ENCODE measurements at regions not wholly inside any gene's neighbourhood (a gene's known extent, or its start where the extent isn't known, plus 50 kb on each side); places are given as distances from the start of the nearest gene placed in this dataset.
"Not testable (repeated sequence)": the region's sequence is repeated elsewhere in the genome, so short reads cannot be mapped to it uniquely, and the experiment has no call there.

DNA sequence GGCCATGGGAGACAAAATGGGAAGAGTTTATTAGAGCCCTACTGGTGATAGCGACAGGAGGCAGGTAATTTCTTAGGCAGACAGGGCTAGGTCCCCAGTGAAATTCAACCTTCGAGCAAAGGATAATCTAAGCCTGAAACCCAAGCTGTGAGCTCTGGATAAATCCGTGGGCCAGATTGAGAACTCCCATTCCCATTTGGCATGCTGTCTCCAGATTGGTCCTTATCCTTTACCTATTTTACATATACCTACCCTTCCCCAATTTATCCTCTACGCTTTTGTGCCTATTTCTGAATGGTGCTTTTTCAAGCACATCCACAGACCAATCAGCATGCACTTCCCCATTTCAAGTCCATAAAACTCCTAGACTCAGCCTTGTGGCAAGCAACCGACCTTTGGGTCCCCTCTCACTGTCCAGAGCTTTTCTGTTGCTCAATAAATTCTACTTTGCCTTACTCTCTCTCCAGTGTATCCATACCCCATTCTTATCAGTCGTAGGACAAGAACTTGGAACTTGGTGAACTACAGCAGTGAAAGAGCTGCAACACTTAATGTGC is 268.0 kb downstream of the MYCN start:
- DNase-seq = no peak

DNA sequence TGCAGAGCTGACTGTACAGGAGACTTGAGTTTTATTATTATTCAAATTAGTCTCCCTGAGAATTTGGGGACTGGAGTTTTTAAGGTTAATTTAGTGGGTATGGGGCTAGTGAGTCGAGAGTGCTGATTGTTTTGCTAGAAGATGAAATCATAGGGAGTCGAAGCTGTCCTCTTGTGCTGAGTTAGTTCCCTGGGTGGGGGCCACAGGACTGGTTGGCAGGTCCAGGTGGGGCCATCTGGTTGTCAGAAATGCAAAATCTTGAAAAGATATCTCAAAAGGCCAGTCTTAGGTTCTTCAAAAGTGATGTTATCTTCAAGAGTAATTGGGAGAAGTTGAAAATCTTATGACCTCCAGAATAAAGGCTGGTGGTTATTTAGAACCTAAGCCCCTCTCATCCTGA is 267.3 kb downstream of the MYCN start:
- DNase-seq = no peak

DNA sequence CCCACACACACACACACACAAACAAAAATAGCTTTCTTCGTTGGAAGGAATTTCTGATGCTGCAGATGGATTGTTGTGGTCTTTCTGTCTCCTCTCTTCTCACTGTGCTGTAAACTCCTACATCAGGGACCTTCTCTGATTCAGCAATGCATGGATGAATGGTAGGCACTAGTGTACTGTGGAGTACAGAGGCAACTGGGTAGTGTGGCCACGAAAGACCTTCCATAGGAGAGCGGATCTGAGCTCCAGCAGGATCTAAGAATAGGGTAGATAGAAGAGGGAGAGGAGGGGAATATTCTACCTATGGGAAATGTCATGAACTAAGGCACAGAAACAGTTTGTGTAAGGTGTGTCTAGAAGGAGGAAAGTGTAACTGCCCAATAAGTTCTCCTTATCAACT is 266.8 kb downstream of the MYCN start:
- no peak for DNase-seq

DNA sequence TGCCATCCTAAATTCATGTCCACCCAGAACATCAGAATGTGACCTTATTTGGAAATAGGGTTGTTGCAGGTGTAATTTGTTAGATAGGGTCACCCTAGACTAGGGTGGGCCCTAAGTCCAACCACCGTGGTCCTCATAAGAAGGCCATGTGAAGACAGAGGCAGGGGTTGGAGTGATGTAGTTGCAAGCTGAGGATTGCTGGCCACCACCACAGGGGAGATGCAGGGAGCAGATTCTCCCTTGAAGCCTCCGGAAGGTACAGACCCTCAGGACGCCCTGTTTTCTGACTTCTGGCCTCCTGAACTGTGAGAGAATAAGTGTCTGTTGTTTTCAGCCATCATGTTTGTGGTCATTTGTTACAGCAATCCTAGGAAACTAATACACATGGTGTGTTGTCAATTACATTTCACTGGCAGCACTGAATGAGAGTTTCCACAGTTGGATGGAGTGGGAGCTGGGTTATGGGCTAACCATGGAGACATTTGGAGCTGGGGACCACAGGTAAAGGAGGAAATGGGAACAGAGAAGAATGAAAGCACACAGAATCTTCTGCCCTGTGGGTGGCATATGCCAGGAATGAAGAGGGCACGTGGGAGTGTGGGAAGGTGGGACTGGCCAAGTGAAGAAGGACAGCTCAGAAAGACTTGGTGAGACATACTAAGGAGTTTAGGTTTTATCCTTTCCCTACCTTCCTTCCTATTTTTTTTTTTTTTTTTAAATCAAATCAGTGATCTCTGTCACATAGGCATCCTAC is 266.0 kb downstream of the MYCN start:
- DNase-seq = no peak

DNA sequence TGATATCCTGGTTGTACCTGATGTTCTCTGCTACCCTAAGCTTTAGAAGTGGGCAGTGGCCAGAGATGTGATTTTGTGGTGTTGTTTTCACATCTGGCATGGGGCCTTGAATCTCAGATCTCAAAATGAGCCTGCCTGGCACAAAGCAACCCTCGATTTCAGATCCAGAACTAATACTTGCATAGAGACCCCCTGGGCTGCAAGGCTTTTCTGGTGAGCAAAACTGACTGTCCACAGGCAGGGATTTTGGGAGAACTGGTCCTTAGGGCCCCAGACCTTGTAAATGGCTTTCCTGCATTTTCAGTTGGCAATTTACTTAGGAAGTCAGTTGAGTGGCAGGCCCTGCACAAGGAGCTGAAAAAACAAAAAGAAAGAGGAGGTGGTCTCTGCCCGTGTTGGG is 265.3 kb downstream of the MYCN start:
- DNase-seq = no peak

DNA sequence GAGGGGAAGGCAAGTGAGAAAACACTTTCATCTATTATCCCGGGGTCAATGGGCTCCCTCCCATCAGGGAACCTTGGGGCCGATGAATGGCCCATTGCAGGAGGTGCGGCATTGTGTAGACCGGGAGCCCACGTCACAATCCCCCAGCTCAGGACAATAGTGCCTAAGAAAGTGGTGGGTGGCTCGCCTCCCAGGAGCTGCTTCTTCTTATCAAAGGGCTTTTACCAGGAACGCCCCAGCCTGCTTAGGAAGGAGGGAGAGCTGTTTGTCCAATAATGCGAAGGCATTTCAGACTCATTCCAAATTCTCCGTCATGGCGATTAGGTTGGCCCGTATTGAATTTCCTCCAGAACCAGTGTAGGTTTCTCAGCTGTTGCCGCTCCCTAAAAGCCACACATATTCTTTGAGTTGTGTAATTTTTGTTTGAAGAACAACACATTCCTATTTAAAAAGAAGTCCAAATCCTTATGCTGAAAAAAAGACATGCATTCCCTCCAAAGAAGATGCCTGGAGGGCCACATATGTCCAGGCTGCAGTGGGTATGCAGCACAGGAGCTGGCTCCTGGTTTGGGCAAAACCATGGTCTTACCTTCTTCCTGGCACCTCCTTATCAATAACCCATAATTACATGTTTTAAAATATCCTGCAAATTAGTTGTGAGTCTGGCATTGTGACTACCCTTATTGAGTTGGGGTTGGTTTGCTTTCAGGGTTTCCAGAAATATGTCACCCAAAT is 264.7 kb downstream of the MYCN start:
- DNase-seq = no peak

DNA sequence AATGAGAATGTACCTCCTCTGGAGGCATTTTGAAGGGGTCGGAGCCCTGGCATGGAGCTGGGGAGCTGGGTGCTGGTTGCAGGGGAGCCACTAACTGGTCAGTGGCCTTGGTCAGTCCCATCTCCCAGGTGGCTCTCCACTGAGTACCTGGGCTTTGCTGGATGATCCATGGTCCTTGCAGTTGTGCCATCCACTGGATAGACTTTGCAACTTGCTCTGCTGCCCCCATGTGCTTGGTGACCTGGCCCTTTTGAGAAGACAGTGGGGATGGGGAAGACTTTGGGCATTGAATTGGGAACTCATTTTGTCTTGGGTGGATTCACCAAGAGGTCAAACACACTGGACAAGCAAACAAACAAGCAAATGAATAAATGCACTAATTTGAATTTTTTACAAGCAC is 263.9 kb downstream of the MYCN start:
- no peak for DNase-seq

DNA sequence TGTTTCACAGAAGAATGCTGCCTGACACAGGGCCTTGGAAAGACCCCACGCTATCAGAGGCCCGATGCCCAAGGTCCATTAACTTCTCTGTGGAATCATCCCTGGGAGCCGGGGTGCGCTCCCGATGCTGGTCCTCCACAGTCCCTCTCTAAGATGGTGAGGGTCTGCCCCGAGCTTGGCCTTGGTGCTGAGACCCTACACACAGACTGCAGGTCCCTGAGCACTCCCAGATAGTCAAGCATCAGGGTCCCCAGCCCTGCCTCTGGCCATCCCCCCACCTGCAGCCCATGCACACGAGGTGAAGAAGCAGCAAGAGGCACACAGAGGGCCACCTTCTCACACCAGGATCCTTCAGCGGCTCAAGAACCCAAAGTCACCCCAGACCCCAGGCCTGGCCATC is 263.3 kb downstream of the MYCN start:
- DNase-seq = no peak

DNA sequence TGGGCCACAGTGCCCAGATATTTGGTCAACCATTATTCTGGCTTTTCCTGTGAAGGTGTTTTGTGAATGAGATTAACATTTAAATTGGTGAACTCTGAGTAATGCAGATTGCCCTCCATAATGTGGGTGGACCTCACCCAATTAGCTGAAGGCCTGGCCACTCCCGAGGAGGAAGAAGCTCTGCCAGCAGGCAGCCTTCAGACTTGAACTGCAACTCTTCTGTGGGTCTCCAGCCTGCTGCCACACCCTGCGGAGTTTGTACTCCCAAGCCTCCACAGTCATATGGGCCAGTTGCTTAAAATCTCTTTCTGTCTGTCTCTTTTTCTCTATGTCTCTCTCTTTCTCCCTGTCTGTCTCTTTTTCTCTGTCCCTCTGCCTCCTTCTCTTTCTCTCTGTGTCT is 262.7 kb downstream of the MYCN start:
- no peak for DNase-seq

DNA sequence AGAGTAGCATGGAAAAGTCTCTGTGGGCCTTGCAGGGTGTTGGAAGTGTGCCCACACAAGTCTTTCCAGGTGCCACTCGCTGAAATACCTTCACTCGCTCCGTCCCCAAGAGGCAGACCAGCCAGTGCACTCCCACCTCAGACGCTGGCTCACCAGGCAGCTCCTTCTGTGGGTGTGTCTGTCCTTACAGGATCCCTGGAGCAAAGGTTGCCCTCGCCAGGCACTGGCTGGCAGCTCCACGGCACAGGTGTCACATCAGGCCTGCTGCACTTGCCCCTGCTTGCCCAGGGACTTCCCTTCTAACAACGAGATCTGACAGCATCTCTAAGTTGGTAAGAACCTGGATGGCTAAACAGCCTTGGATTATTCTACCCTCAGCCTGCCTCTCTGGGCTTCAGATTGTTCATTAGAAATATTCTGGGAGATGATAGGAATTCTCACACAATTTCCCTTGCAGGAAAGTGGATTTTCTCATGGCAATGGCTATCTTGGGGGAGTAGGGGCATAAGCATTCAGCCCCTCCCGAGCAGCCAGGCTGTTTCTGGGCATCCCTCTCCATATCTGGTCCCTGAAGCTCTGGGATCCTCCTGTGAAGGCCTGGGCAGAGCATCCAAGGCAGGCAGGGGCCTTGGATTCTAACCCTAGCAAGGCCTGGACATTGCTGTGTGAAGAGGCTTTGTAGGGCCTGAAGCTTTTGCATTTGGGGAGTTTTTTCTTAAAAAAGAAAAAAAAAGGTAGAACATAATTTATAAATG is 262.1 kb downstream of the MYCN start:
- no peak for DNase-seq

DNA sequence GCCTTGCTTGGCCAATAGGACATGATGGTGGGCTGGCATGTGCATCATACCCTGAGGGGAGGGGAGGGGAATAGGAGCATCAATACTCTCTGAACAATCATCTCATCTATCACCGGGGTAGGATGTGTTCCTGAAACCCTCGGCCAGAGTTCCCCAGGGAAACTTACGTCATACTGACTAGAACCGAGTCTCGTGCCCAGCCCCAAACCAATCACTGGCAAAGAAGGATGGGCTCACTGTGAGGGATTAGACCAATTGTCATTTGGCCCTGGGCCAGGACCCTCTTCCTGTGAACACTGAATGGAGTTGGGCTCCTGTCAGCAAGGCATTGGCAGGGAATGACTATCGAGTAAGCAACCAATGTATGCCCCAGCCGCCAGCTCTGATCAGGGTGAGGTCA is 261.5 kb downstream of the MYCN start:
- no peak for DNase-seq

DNA sequence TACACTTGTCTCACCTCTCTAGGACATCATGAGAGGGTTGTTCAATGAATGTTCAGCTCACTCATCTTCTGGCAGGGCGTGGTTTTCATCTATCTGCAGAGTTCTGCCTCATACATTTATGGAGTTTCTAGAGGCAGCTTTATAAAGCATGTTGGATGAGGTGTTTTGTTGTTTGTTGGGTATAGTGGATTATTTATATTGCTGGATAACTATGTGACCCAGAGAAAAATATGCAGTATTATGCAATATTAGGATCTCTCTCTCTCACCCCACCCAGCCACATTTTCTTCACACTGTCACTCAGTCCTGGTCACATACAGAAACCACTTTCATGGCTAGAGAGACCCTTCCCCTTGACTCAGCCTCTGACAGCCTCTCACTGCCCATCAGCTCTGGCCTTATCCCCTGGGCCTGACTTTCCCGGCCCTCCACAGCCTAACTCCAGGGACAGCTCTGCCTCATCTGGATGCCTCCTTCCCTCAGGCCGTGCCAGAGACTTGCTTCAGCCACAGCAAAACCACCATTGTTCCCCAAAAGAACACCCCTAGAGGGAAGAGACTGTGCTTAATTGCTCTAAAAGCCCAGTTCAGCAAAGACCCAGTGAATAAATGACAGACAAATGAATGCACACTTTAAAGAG is 260.3 kb downstream of the MYCN start:
- DNase-seq = no peak

DNA sequence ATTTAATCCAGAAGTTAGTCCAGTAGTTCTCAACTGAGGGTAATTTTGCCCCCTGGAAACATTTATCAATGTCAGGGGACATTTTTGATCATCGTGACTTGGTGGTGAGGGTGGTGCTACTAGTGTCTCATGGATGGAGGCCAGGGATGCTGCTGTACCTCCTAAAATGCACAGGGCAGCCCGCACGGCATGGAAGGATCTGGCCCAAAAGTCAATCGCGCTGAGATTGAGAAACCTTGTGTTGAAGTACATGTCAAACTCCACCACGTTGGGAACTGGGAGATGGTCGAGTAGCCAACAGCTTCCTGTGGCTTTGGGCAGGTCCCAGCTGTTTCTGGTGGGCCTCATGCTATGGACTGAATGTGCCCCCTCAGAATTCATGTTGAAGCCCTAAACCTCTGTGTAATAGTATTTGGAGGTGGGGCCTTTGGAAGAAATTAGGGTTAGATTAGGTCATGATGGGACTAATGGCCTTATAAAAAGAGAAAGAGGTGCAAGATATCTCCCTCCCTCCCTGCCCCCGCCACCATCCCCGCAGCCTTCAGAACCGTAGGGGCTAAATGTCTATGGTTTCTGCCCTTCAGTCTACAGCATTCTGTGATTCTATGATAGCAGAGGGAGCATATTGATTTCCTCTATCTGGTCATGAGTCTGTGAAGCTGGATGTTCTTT is 259.7 kb downstream of the MYCN start:
- no peak for DNase-seq

DNA sequence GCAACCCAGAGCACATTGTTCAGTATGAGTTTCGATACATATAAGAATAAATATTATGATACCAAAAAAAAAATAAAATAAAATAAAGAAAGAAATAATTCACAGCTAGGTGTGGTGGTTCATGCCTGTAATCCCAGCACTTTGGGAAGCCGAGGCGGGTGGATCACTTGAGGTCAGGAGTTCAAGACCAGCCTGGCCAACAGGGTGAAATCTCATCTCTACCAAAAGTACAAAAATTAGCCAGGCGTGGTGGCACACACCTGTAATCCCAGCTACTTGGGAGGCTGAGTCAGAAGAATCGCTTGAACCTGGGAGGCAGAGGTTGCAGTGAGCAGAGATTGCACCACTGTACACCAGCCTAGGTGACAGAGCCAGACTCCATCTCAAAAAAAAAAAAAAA is 258.9 kb downstream of the MYCN start:
- not testable (repeated sequence) for DNase-seq

DNA sequence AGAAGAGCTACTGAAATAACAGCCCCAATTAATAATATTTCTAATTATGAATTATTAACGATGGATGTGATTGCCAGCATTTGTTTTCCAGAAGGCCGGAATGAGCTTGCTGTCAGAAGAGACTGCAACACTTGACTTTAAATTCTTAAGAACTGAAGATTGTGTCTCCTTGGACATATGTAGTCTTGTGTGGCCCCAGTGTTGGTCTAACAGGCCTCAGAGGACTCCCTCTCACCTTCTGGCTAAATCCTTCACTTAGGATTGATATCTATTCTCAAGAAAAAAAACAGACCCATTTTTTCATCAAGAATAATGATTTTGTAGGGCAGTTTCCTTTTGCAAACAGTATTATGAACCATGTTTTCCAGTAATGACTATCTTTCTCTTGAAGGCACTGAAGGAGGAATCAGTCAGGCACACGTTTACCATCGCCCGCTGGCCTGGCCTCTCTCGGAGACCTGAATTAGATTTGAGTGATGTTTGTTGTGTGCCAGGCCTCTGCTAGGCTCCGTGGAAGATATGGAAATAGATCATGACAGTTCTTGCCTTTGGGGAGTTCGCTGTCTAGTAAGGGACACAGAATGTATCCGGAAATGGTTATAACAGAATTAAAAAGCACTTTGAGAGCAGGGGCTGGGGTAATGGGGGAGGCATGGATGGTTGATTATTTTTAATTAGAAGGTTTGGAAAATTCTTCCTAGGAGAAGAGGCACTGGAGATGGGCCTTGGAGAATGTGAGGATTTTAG is 258.0 kb downstream of the MYCN start:
- DNase-seq = no peak

DNA sequence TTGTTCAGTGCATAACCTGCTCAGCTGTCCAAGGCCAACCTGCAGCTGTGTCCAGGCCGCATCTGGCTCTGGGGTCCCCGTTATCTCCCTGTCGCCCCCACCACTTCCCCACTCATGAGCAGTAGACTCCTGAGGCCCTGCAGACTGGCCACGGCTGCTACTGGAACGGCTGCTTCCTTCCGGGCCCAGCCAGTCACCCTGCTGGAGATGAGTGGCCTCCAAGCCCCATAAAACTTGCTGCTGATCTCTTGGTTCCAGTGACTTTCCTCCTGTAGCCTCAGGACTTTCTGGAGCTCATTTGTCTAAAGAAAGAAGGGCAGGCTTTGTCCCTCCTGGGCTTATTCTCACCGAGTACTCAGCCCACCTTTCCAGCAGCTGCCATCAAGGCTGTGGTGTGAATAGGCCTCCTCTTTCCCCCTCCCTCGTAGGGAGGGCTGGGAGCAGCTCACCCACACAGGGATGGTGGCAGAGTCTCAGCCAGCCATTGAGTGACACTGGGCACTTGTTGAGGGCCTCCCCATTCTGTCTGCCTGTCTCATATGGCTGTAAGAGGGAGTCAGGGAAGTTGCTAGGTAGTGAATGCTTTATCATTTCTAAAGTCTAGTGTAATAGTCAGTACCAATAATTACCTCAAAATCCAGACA is 257.3 kb downstream of the MYCN start:
- no peak for DNase-seq

DNA sequence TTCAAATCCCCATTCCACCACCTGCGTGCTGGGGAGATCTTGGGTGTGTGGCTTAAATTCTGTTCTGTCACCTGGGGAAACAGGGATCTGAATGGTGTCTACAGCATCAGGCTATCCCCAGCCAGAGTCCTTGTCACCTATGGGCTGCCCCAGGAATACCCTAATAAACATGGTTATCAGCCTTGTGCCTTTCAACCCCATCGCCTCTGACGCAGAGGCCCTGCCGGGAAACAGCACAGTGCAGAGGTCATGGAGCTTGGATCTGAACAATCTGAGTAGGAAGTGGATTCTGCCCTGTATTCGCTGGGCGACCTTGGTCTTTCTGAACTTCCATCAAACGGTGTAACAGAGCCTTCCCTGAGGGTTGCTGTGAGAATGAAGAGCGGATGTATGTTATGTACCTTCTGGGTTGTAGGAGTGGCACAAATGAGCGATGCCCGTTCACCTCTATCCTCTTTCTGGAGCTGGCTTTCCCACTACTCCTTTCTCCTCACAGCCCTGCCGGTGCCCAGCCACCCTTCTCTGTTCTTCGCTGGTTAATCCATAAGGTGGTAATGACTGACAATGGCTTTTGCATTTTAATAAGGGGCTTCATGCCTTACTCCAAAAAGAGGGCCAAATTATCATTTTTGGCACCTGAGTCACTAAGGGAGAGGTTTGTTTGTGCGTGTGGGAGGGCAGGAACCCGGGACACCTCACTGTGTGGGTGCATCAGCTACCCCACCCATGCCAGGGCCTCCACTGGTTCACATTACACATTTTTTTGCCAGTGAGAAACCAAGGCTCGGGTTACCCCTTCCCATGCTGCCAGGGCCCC is 256.5 kb downstream of the MYCN start:
- DNase-seq = no peak

DNA sequence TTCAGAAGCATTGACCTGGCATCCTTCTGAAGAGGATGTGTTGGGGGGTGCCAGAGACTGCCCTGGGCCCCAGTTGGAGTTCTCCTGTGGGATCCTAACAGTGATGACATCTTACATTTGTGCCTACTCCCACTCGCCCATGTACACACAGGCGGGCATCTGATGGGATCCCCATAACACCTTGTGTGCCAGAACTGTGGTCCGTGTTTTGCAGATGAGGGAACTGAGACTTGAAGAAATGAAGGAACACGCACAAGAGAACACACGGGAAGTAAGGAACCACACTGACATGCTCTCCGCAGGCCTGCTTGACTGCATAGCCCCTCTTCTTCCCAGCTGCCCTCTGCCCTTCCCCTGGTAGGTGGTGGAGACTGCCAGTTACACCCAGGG is 255.3 kb downstream of the MYCN start:
- no peak for DNase-seq

DNA sequence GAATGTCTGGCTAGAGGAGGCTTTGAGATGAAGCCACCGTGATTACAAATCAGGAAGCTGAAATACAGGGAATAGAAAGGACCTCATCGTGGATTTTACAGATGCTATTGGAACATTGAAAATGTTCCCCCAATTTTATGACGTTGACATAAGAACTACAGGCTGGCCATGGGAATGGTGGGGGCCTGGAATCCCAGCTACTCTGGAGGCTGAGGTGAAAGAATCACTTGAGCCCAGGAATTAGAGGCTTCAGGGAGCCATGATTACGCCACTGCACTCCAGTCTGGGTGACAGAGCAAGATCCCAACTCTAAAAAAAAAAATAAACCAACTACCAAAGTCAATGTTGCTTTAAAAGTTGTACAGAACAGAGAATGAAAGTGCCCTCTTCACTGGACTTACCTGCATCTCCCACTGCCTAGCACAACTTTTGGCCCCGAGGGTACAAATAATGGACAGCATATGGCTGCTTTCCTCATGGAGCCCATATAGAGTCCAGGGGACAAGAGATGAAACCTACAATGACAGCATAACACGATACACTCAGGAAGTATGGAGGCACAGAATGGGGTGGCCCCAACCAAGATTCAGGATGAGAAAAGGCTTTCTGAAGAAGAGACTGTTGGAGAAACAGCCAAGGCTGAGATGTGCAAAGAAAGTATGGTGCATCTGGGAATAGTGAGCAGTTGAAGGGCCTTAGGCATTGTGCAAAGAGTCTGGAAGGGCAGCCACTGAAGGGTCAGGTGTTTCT is 254.8 kb downstream of the MYCN start:
- no peak for DNase-seq

DNA sequence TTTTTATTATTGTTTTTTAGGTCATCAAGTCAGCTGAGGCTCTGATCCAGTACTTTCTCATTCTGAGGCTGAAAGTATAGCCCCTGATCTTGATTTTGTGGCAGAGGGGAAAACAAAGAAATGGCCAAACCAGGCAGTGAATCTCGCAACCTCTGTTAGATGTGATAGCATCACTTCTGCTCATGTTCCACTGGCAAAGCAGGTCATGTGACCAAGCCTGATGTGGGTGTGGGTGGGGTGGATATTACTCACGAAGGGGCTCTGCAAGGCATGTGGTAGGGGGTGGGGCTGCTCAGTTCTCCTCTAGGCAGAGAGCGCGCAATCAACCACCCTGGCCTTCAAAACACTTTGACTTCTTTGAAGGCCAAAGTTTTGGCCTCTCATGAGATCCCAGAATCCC is 254.2 kb downstream of the MYCN start:
- DNase-seq = no peak
